ENCODE measurements at regions not wholly inside any gene's neighbourhood (a gene's known extent, or its start where the extent isn't known, plus 50 kb on each side); places are given as distances from the start of the nearest gene placed in this dataset.

- TF ChIP-seq ZNF709 (CRISPR knock-in tag; IDR thresholded peaks at IDR 0.05): no peak
- peak; percentile 95 for TF ChIP-seq DRAP1 (CRISPR knock-in tag; IDR thresholded peaks at IDR 0.05)
- TF ChIP-seq BHLHE40 (IDR thresholded peaks at IDR 0.05; ENCODE audit: low read length): no peak; the same call in 1 of the 2 replicates
- TF ChIP-seq HINFP (CRISPR knock-in tag; IDR thresholded peaks at IDR 0.05; ENCODE audit: low read depth): no peak
- peak; percentile 68; the same call in 1 of the 2 replicates for TF ChIP-seq ZNF607 (CRISPR knock-in tag; IDR thresholded peaks at IDR 0.05; ENCODE audit: borderline replicate concordance)
- TF ChIP-seq UBTF (CRISPR knock-in tag; IDR thresholded peaks at IDR 0.05): peak; percentile 36; the same call in 1 of the 2 replicates
- TF ChIP-seq SOX13 (IDR thresholded peaks at IDR 0.05): peak; percentile 80
- TF ChIP-seq SOX13 (CRISPR knock-in tag; conservative IDR thresholded peaks at IDR 0.05 in 1 of 2, IDR thresholded peaks at IDR 0.05 in 1 of 2): peak in 1 of 2 experiments; percentile 95; a peak in 2 of 4 replicates
- peak; percentile 55; the same call in 1 of the 2 replicates for TF ChIP-seq NR2C2 (CRISPR knock-in tag; IDR thresholded peaks at IDR 0.05; ENCODE audit: borderline replicate concordance)
- TF ChIP-seq MIER2 (CRISPR knock-in tag; IDR thresholded peaks at IDR 0.05): peak; percentile 9; the same call in 1 of the 2 replicates
- TF ChIP-seq MLX (CRISPR knock-in tag; IDR thresholded peaks at IDR 0.05): 0 out of 2 replicates have a peak, but pooled peaks have one; percentile 55
- TF ChIP-seq HDAC1 (CRISPR knock-in tag; IDR thresholded peaks at IDR 0.05): peak; percentile 94
- peak; percentile 92 for TF ChIP-seq SIX1 (CRISPR knock-in tag; IDR thresholded peaks at IDR 0.05; ENCODE audit: borderline replicate concordance)
- TF ChIP-seq ATF7 (IDR thresholded peaks at IDR 0.05): 0 out of 2 replicates have a peak, but pooled peaks have one; percentile 3
- TF ChIP-seq ATF7 (CRISPR knock-in tag; IDR thresholded peaks at IDR 0.05): no peak
- TF ChIP-seq MTA1 (CRISPR knock-in tag; IDR thresholded peaks at IDR 0.05; ENCODE audit: borderline replicate concordance): peak; percentile 46; the same call in 1 of the 2 replicates
- no peak for TF ChIP-seq ZNF616 (CRISPR knock-in tag; IDR thresholded peaks at IDR 0.05; ENCODE audit: low read depth)
- TF ChIP-seq SMC3 (IDR thresholded peaks at IDR 0.05; ENCODE audit: low read length): 0 out of 2 replicates have a peak, but pooled peaks have one; percentile 5
- peak; percentile 95 for TF ChIP-seq CEBPB (IDR thresholded peaks at IDR 0.05; ENCODE audit: borderline replicate concordance, low read depth, low read length)
- no peak for TF ChIP-seq ARHGAP35 (CRISPR knock-in tag; IDR thresholded peaks at IDR 0.05; ENCODE audit: borderline replicate concordance)
- peak; percentile 98 for TF ChIP-seq NR2F2 (IDR thresholded peaks at IDR 0.05; ENCODE audit: borderline replicate concordance, low read depth)
- TF ChIP-seq RARA (CRISPR knock-in tag; IDR thresholded peaks at IDR 0.05): peak; percentile 94
- peak; percentile 90 to 94 for TF ChIP-seq NR2F1 (CRISPR knock-in tag; IDR thresholded peaks at IDR 0.05)
- peak in 1 of 2 experiments; percentile 77; a peak in 2 of 4 replicates for TF ChIP-seq ATF4 (CRISPR knock-in tag; IDR thresholded peaks at IDR 0.05)
These were observed 94.7 kb upstream of the FOXN2 start (continued) for GRCh38 chr2:48219555-48220436.
